ENCODE measurements at regions not wholly inside any gene's neighbourhood (a gene's known extent, or its start where the extent isn't known, plus 50 kb on each side); places are given as distances from the start of the nearest gene placed in this dataset.

DNA sequence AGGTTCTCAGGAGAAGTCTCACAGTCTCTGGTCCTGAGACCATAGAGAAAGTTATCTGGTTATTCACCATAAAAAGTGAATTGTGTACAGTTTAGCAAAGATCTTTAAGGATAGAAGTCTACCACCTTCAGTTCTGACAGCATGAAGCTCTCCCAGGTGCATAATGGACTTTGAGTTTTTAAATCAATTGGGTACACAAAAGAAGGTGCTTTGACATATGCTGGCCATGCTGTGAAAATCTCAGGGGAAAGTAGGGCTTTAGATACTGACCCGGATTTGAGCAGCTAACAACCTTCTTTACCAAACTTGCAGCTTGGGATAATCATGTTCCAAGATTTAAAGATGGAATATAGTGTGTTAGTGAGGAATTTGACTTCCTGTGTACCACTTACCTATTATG is 264.2 kb downstream of the ZSWIM6 start:
- DNase-seq: no peak

DNA sequence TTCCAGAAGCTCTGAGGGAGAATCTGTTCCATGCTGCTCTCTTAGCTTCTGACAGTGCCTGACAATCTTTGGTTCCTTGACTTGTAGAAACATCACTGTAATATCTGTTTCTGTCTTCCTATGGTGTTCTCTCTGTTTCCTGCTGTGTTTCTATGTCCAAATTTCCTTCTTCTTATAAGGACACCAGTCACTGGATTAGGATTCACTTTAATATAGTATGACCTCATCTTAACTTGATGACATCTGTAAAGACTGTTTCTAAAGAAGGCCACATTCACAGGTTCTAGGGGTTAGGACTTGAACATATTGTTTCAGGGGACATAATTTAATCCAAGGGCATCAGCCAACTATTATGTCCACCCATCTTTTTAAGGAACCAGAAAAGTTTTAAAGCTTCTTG is 265.6 kb downstream of the ZSWIM6 start:
- no peak for DNase-seq

DNA sequence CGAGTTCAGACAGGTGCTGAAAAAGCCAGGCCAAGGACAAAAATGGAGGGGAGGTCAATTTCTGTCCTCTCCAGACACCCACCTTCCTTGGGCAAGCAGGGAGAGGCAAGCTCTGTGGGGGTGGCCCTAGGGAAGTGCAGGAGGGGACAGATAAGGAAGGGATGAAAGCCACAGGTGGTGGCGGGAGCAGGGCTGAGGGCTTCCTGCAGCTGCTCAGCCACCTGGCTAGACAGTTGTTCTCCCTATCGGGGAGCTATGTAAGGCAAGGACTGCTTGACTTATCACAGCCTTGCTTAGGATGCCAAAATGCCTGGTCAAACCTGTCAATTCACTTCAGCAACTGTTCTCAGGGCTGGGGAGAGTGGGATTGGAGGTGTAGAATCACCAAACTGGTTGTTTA is 266.1 kb downstream of the ZSWIM6 start:
- no peak for DNase-seq

DNA sequence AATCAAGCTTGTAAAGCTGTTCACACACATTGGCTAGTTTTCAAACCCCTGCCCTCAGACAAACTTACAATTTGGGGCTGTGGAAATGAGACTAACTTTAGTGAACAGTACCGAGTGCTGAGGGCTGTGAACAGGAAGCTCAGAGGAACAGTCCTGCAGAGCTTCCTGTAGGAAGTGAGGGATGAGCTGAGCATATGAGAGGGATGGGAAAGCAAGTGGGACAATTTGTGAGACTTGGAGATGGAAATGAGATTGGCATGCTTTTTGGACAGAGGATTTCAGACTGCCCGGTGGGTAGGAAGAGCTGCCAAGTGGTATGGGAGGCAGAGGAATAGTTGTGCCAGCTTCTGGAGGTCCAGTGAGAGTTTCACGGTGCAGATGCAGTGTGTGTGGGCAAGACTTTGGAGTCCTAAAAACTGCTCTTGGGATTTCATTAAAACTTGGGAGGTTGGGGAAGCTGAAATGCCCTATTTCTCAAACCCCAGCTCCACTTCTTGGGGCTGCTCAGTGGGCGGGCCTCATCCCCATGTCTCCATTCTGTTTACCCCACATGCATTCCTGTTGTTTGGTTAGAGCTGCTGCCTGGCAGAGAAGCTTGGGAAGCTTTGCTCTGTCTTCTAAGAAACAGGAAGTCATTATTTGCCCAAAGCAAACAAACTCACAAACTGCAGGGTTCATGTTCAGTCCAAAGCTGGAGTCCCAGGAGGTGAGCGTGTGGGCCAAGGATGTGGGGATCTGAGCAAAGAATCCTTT is 267.5 kb downstream of the ZSWIM6 start:
- no peak for DNase-seq

DNA sequence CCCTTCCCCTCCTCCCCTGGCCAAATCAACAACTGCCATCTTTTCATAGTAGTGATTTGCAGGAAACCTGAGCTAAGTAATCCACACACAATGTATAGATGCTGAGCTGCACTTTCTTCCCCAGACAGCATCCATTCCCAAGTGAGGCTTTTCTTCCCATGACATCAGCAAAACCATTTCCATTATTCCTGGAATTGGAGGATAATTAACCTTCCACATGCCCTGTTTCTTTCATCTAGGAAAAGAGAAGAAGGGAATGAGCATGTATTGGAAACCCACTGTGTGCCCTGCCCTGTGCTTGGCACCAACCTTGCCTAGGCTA is 268.0 kb downstream of the ZSWIM6 start:
- no peak for DNase-seq

DNA sequence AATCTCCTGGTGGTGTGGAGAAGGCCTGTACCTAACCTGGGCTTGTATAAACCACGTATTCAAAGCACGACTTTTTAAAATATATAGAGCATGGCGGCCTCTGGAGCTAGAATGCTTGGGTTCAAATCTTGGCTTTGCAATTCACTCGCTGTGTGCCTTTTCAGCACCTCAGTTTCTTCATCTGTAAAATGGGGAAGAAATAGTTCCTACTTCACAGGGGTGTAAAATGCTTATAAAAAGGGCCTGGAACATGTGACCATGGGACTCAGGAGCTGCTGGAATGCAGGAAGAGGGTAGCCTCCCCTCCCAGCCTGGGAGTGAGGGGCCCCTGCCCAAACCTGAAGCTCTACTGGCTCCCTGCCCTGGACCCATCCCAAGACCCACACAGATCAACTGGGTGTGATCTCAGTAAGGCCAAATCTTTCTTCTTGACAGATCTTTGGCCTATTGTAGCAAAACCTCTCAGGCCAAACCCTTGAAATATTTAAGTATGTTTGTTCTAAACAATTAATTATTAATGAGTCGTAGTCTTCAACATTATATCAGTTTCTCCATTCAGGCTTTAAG is 269.0 kb downstream of the ZSWIM6 start:
- DNase-seq: no peak

DNA sequence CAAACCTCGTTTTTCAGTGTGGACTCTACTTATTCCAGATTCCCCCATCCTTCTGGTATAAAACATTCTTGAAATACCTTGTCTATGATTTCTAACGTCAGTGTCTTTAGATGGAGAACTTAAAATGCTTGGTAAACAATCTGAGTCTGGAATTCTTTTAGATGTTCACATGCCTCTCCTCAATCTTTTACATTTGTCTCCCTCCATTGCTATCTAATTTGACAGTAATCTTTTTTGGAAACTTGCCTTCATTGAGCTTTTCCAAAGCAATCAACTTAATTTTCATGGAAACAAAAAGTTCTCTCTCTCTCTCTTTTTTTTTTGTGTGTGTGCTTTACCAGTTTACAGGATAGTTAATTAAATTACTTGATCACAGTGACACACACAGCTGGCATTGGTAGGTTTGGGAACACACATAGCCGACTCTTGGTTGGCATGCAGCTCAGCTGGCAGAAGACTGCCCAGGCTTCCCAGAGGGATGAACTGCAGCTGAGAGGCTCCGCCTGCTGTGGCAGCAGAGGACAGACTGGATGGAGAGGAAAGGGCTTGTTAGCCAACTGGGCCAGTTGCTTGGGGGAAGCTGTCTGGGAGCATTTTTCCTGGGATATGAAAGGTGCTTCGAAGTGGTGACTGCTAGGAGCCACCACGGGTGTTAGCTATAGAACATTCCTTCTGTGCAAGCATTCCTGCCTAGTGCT is 271.3 kb downstream of the ZSWIM6 start:
- no peak for DNase-seq

DNA sequence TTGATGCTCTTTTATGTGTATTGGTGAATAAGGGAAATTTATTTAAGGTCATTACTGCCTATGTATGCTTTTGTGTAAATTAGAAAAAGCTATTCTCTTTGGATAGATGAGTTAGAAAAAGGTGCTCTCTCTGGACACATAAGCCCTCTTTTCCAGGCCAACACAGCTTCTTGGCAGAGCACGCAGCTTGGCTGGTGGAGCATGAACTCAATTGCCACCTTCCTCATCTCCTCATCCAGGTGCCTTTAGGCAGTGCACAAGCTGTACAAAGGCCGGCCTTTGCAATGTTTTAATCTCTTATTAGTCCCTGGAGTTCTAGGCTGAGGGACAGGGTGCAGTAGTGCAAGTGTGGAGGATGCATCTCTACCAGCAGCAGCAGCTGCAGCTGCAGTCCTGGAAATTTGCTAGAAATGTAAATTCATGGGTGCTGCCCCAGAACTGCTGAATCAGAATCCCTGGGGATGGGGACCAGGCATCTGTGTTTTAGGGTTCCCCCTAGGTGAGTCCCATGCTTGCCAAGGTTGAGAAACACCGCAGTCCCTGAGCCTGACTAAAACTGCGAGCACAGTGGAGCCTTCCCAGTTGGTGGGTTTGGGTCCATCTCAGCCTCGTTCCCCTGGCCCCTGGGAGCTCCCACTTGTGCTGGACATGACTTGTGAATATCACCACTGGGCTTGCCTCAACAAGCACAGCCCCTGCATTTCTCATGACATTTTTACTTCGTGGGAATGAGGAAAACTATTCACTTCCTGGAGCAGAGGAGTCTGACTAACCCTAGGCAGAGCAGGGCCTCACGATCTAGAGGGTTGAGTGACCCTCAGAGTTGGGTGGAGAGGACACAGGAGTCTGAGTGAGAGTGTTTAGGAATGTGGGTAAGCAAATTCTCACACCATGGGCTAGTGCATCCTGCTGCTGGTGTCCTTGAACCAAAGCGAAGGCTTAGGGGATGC is 272.3 kb downstream of the ZSWIM6 start:
- DNase-seq: no peak

DNA sequence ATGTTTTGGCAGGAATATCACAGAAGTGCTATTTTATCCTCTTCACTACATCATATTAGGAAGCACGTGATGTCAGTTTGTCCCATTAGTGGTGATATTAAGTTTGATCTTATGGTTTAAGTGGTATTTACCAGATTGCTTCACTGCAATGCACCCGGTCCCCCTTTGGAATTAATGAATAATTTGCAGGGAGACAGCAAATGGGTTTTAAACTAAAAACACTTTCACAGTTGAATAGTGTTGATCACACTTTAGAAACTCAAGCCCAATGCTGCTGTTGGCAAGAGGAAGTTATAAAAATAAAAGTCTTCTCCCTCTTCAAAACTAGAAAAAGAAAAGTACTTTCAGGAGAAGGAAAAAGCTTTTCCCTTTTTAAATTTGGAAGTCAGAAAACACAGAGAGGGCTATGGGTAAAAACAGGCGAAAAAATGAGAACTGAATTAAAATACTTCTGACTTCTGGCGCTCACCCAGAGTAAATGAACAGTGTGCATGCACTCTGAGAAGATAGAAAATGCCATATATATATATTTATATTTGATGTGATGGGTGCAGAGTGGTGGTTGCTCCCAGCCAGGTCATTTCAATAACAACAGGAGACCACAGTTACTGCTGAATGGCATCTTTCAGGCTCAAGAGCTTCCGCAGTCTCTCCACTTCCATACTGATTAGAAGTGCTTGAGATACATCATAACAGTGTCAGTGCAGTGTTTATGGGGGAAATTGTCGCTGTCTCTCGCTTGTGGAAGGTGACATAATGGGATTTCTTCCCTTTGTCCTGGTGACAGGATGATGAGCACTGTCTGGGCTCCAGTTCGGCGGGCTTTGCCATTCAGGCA is 278.0 kb downstream of the ZSWIM6 start:
- no peak for DNase-seq

DNA sequence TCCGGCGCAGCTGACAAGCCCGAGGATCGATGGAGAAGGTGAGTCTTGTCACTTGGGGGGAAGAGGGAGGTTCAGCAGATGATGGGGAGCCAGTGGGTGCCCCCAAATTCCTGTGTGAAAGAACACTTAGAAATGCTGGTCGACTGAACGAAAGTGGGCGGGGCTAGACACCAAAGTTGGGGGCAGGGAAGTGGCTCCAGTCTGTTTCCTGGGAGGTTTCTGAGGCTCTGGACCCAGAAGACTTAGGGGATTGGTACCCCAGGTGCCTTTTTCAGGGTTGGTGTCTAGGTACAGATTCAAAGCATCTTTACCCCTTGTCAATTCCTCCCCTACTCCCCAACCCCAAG is 278.6 kb downstream of the ZSWIM6 start:
- no peak for DNase-seq

DNA sequence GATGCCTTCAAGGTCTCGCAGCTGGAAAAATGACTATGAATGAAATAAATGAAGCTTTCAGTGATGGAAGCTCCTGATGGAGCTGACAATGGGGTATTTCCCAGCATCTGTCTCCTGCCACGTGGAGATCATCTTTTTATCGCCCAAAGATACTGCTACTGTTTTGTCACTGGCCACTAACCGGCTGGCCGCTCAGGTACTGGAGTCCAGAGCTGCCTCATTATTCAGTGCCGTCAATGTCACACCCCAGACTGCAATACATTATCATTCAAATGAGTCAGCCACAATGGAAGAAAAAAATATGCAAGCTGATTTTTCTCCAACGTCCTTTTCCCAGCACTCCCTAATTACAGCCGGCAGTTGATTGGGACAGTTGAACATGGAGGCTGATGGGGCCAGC is 280.4 kb downstream of the ZSWIM6 start:
- no peak for DNase-seq

DNA sequence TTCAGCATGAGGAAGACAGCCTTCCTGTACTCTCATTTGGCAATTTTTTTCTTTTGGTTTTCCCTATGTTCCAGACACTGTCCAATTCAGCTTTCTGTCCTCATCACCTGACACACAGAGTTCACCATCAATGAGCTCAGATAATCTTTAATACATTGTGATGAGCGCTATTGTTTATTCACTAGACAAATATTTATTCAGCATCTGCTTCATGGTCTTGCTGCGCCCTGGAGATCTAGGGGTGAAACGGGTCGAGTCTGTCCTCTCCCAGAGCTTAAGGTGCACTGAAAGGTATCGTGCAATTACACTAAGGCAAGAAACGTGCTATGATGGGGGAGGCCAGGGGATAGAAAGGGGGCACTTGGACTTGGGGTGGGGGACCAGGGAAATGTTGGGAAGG is 281.6 kb downstream of the ZSWIM6 start:
- DNase-seq: no peak

DNA sequence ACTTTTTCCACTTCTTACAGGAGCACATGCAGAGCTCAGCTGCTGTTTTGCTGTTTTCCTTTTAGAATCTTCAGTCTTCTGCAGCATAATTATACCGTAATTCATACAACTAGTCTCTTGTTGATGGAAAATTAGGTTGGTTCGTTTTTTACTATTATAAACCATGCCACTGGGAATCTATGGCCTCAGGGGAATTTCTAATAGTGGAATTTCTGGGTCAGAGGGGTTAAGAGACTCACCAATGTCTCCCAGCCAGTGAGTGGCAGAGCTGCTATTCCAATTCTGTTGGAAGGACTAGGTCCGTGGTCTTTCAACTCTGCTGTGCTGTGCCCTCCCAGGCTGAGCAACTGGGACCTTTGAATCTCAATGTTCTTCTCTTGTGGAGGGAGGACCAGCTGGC is 282.5 kb downstream of the ZSWIM6 start:
- no peak for DNase-seq

DNA sequence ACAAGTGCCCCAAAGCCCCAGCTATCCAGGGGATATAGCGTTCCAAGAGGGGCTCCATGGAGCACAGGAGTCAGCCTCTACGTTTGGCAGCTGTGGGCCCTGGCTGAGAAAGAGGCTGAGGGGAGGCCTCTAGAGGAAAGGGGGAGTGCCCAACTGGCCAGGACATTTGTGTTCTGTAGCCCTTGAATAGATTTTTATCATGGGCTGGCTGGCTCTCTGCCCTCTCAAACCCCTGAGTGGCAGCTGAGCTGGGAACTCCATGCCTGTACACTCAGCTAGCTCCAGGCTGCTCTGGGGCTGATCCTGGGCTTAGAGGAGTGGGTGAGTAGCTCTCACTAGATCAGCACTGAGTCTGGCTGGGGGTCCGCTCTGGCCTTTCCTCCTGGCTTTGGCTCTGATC is 285.0 kb downstream of the ZSWIM6 start:
- no peak for DNase-seq

DNA sequence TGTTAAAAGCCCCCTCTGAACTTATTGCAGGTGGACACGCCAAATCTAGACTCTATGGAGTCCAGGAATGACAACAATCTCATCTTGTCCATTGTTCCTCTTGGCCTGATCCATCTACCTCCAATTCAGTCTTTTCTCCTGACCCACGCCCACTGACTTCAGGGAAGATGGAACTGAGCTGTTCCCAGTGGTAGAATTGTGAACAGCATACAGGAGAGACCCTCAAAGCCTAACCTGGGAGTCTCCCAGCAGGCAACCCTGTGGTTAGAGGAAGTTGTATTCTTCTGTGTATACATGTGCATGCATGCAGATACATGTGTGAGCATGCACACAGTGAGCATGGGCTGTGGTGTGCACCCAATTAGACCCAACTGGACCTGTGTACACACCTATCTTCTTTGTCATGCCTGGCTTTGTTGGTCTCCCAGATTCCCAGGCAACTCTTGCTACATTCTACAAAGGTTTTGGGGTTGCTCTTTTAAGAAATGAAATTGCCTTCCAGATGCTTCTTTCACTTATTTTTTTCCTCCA is 286.0 kb downstream of the ZSWIM6 start:
- DNase-seq: no peak

DNA sequence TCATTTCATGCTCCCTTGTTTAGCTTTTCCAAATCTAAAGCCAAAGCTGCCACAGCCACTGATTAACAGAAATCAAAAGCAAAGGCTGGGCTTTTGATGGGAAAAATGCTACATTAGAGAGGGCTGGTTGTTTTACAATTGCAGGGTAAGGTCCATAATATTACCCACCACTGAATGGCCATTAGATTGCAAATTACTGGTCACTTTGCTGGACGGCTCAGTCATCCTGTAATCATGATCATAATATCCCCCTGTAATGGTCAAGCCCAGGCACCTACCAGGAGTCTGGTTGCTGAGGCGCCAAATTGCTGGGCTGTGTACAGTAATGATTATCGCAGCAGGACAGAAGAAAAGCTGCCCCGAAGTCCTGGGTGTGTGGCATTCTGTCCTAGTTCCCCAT is 286.5 kb downstream of the ZSWIM6 start:
- no peak for DNase-seq

DNA sequence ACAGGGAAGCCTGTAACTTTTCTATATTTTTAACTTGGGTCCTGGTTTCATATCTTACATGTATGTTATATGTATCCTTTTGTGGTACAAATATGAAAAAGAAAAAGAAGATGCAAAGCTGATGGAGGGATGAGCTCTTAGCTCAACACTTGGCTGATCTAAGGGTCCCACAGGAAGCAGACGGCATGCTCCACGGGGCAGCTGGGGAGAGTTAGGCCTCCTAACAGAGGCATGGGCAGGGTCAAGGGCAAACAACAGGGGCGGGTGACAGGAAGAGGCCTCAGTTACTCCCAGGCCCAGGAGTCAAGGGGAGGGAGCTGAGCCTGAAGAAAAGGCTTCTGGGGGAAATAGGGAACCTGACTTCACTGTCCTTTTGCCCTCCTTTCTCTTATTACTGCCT is 287.2 kb downstream of the ZSWIM6 start:
- DNase-seq: no peak

DNA sequence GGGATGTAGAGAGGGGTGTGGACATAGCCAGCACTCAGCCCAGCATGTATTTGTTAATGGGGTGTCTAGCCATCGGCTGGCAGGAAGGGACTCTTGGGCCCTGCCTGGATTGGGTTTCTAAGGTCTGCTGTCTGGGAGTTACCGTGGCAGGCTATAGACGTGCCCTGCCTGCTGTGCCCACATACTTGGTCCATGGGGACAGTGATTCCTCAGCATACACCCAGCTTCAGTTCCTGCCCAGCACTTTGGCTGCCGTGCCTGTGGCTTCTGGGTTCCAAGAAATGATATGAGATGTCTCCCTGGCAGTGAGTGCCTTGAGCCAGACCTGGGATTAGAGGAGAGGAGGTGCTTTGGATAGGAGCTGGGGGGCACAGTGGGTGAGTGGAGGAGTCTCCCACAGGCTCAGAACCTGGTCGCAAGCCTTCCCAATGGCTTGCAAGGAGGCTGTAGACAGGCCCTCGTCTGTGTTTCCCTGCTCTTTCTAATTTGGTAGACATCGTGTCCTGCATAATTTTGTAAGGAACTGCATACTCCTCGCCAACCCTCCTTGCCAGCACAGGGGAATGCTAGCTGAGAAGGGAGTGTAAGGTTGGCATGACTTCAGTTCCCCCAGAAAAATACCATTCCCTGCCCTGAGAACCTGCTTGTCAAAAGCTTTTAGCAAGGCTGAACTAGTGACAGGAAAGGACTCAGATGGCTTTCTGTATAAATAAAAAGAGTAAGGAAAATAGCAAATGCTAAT is 287.9 kb downstream of the ZSWIM6 start:
- no peak for DNase-seq

DNA sequence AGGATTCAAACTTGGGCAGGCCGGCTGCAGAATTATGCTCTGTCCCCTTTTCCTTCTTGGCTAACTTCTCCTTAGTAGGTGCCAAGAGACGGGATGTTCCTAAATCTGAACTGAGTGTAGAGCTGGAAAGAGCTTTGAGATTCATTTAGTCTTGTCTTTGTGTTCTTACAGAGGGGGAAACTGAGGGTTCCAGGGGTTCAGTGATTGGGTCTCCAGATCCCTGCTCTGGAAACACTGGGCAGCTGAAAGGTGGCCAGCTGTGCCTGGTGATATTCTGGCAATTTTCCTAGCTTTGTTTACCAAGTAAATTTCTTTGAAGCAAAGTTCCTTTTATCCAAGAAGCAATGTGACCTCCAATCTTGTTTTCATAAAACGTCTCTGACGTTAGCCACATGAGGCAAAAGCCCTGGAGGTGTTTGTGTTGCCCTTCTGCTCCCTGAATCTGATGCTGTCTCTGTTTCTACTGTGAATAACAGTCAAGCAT is 288.7 kb downstream of the ZSWIM6 start:
- no peak for DNase-seq

DNA sequence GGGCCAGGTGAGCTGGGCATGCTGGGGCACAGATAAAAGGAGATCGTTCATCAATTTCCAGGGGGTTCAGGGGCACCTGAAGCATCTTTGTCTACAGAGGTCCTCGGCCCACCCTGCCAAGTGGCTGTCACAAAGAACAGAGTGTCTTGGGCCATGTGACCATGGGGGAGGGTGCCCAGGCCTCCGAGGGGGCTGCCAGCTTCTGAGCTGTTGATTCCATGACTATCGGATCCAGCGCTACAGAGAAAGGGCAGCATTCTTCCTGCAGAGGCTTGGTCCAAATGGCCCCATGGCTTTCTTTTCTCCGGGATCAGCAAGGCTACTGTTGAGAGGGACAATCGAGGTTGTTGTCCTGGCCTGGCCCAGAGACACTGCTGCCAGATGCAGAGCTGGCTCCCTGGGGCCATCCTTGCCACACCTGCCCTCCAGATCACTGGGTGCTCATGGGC is 289.2 kb downstream of the ZSWIM6 start:
- DNase-seq: no peak

DNA sequence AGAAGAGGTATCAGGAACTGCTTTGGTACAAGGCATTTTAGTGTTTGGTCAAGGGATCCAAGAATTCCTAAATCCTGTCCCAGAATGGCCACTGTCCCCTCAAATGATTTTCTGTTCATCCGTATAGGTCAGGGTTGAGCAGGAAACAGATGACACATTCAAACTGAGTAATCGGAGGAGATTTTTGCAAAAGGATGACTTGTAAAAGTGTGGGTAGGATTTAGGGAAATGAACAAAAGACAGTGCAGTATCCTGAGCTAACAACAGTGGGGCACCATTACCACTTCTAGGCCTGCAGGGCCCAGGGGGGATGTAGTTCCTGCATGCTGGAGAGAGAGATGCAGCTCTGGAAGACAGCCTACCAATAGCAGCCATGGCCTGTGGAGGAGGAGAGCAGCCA is 290.1 kb downstream of the ZSWIM6 start:
- DNase-seq: no peak

Measured in NK-92 treated with Interleukin-12 subunit alpha and Interleukin-12 subunit beta, amount 100 ng/mL, for 24 hours (cell line).